ENCODE measurements at regions not wholly inside any gene's neighbourhood (a gene's known extent, or its start where the extent isn't known, plus 50 kb on each side); places are given as distances from the start of the nearest gene placed in this dataset.

DNA sequence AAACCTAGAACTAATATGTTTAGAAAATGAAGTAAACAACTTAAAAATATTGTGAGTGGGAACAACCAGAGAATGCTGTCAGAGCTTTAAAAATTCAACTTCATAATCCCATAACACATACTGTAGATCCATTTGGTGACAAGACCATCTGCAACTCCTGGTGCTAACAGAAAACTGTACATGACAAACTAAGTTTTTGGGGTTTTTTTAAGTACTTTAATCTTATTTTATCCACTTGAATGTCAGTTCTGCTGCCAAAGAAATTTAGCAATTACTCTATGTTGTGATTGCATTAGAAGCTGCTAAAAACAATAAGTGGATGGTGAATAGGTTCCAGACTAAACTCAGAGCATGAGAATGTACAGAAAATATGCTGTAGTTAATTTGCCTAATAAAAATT, 345.4 kb downstream of the COL12A1 start:
- ATAC-seq (replicated peaks in 1 of 2) (no peak), DNase-seq (no peak)
- no peaks in the 10 kb centered on the region for H3K4me1 Mint-ChIP-seq (ENCODE audit: low read depth)
- H3K27me3 Mint-ChIP-seq (ENCODE audit: low read depth), result no peaks in the 10 kb centered on the region
- no peak overlapping the region for H3K27ac Mint-ChIP-seq
- H3K9me3 Mint-ChIP-seq, result no peaks in the 10 kb centered on the region
- H3K36me3 Mint-ChIP-seq (ENCODE audit: insufficient read depth in 2 of 2), result no peaks in the 10 kb centered on the region
- no peak overlapping the region for H3K4me3 Mint-ChIP-seq

DNA sequence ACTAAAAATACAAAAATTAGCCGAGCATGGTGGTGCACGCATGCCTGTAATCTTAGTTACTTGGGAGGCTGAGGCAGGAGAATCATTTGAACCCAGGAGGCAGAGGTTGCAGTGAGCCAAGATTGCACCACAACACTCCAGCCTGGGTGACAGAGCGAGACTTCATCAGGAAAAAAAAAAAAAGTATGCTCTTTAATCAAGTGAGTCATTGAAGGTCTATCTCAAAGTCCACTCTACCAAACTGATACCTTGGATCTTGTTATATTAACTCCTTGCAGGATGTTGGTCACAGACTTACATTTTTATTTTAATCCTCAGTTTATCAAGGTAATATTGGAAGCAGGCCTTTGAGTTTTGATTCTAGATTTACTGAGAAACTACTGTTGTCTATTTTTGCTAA, 348.7 kb downstream of the COL12A1 start:
- no peak for ATAC-seq (replicated peaks in 1 of 2)
- H3K4me1 Mint-ChIP-seq (ENCODE audit: low read depth), result no peaks in the 10 kb centered on the region
- no peaks in the 10 kb centered on the region for H3K9me3 Mint-ChIP-seq
- no peak overlapping the region for H3K4me3 Mint-ChIP-seq
- no peaks in the 10 kb centered on the region for H3K27me3 Mint-ChIP-seq (ENCODE audit: low read depth)
- no peaks in the 10 kb centered on the region for H3K36me3 Mint-ChIP-seq (ENCODE audit: insufficient read depth in 2 of 2)
- no peak for DNase-seq
- H3K27ac Mint-ChIP-seq, result no peak overlapping the region

DNA sequence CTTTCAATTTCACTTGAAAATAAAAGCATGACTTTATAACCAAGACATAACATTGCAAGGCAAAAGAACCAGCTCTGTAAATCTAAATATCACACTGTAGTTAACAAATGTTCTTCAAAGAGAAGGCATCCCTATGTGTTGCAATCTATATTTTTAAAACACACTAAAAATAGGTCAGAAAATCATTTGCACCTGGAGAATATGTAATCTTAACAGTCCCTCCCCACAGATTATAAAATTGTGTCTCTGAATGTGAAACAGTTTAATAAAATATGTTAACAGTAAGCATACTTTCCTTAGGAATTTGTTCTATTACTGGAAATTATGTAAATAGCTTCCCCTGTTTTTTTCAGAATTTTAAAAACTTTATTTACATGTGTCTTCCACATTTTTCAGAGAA, 351.9 kb downstream of the COL12A1 start:
- H3K27me3 Mint-ChIP-seq (ENCODE audit: low read depth), result no peaks in the 10 kb centered on the region
- H3K36me3 Mint-ChIP-seq (ENCODE audit: insufficient read depth in 2 of 2), result no peaks in the 10 kb centered on the region
- no peaks in the 10 kb centered on the region for H3K4me1 Mint-ChIP-seq (ENCODE audit: low read depth)
- no peak for ATAC-seq (replicated peaks in 1 of 2)
- no peak overlapping the region for H3K27ac Mint-ChIP-seq
- H3K4me3 Mint-ChIP-seq, result no peak overlapping the region
- peaks cover 0 to 2% of the 10 kb centered on the region in 2 donors for H3K9me3 Mint-ChIP-seq
- DNase-seq, result no peak

DNA sequence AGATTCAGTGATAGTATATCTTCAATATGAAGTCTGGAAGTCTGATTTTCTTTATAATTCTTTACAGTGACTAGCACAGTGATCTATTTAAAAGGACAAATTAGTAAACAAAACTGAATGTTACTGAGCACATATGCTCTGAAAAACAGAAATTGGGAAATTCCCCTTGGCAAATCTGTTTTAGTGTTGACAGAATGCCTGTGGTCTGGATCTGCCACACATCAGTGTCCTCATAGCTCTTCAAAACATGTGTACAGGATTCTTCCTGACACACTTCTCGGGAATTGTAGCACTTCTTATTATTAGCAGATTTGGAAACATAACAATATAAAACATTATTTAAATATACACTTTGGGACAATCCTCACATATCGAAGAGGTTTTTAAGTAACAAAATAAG, 354.3 kb downstream of the COL12A1 start:
- Mint-ChIP-seq H3K36me3 (ENCODE audit: insufficient read depth in 2 of 2) (no peaks in the 10 kb centered on the region), H3K4me1 (ENCODE audit: low read depth) (no peaks in the 10 kb centered on the region), H3K4me3 (no peak overlapping the region), H3K27me3 (ENCODE audit: low read depth) (no peaks in the 10 kb centered on the region), H3K27ac (no peak overlapping the region), H3K9me3 (peaks cover 0 to 5% of the 10 kb centered on the region in 2 donors)
- DNase-seq, result no peak
- ATAC-seq (replicated peaks in 1 of 2), result no peak

DNA sequence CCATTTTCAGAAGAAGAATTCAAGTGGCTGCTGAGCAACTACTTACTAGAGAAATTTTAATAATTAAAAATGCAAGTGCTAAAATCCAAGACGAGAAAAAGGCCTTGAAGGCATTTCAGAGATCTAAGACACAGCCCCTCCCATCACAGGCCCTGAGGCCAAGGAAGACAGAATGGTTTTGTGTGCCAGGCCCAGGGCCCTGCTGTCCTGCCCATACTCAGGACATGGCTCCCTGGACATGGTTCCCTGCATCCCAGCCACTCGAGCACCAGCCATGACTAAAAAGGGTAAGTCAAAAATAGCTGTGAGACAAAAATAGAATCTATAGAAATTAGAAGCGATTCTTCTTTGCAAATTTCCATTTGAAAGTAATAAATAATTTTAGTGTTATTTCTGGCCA, 364.9 kb downstream of the COL12A1 start:
- H3K27ac Mint-ChIP-seq, result no peak overlapping the region
- H3K4me1 Mint-ChIP-seq (ENCODE audit: low read depth), result no peaks in the 10 kb centered on the region
- ATAC-seq (replicated peaks in 1 of 2), result no peak
- DNase-seq, result no peak
- no peak overlapping the region for H3K4me3 Mint-ChIP-seq
- no peaks in the 10 kb centered on the region for H3K27me3 Mint-ChIP-seq (ENCODE audit: low read depth)
- H3K36me3 Mint-ChIP-seq (ENCODE audit: insufficient read depth in 2 of 2), result no peaks in the 10 kb centered on the region
- peaks cover 3 to 4% of the 10 kb centered on the region in 2 donors for H3K9me3 Mint-ChIP-seq

DNA sequence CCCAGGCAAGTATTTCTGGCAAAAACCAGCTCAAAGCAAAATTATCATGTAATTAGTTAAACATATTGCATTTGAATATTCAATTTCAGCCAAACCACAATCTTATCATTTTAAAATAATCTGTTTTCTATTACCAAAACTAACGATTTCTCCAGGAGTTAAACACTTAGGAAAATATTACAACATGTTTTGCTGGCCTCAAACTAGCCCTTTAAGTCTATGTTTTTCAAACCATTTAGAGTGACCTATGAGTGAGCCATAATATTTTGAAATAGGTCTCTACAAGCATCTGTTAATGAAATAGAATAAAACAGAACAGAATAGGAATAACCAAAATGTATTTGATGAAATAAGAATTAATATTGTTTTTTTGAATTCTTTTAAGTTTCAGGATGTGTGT, 370.9 kb downstream of the COL12A1 start:
- no peak overlapping the region for H3K4me3 Mint-ChIP-seq
- H3K4me1 Mint-ChIP-seq (ENCODE audit: low read depth), result no peaks in the 10 kb centered on the region
- no peak for DNase-seq
- no peak for ATAC-seq (replicated peaks in 1 of 2)
- H3K9me3 Mint-ChIP-seq, result peaks cover 3 to 4% of the 10 kb centered on the region in 2 donors
- H3K36me3 Mint-ChIP-seq (ENCODE audit: insufficient read depth in 2 of 2), result peaks cover 0 to 3% of the 10 kb centered on the region in 2 donors
- no peaks in the 10 kb centered on the region for H3K27me3 Mint-ChIP-seq (ENCODE audit: low read depth)
- H3K27ac Mint-ChIP-seq, result no peak overlapping the region

DNA sequence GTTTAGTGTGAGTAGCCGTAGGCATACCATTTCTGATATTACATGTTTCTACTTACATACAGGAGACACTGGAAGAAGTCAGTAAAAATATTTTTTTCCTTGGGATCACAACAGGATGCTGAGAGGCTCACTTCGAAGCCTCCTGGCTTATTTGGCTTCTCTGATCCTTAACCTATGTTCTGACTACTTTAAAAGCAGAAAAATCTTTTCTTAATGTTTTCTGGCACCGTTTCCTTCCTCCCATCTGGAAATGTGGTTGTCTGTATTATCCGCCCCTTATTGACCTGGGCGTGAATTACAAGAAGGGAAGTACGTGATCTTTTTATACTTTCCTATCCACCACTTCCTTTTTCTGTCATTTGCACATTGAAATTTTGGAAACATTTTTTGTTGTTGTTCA, 379.6 kb downstream of the COL12A1 start:
- Mint-ChIP-seq H3K36me3 (ENCODE audit: insufficient read depth in 2 of 2) (peaks cover 0 to 3% of the 10 kb centered on the region in 2 donors), H3K4me1 (ENCODE audit: low read depth) (no peaks in the 10 kb centered on the region), H3K9me3 (peaks cover 5 to 9% of the 10 kb centered on the region in 2 donors), H3K27ac (no peak overlapping the region), H3K4me3 (no peak overlapping the region), H3K27me3 (ENCODE audit: low read depth) (no peaks in the 10 kb centered on the region)
- DNase-seq (no peak), ATAC-seq (replicated peaks in 1 of 2) (no peak)

DNA sequence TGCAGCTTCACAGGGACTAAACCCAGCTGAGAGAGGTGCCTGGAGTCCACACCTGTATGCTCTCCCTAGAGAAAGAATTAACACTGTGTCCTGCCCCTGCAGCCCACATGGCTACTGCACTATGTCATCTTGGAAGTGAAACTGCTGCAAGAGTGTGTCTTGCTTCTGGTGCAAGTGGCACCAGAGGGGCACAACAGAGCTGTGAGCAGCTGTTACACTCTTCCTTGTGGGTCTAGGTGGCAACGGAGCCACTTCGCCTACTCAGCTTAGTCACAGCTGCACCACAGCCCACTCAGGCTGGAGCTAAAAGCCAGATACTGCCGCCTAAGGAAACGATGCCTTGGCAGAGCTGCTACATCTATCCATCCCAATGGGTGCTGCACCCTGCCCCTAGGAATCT, 391.4 kb downstream of the COL12A1 start:
- no peak overlapping the region for H3K27ac Mint-ChIP-seq
- no peaks in the 10 kb centered on the region for H3K27me3 Mint-ChIP-seq (ENCODE audit: low read depth)
- H3K36me3 Mint-ChIP-seq (ENCODE audit: insufficient read depth in 2 of 2), result peaks cover 0 to 1% of the 10 kb centered on the region in 2 donors
- no peak overlapping the region for H3K4me3 Mint-ChIP-seq
- DNase-seq (no peak), ATAC-seq (replicated peaks in 1 of 2) (no peak)
- peaks cover 6 to 8% of the 10 kb centered on the region in 2 donors for H3K9me3 Mint-ChIP-seq
- H3K4me1 Mint-ChIP-seq (ENCODE audit: low read depth), result no peaks in the 10 kb centered on the region

DNA sequence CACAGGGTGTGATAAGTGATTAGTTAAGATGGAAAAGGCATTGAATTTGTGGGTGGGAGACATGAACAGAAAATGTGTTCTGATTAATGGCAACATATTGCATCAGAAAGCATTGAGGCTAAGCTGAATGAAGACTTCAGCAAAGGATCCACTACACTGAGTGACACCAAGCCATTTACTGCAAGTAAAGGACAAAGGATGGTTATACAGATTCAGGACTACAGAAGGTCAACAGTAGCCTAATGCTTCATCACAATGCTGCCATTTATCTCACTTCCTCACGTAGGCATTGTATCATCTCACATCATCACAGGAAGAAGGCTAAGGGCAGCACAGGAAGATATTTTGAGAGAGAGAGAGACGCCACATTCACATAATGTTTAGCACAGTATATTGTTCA, 398.2 kb downstream of the COL12A1 start:
- DNase-seq, result no peak
- Mint-ChIP-seq H3K27ac (no peak overlapping the region), H3K36me3 (ENCODE audit: insufficient read depth in 2 of 2) (no peaks in the 10 kb centered on the region), H3K4me3 (no peak overlapping the region), H3K27me3 (ENCODE audit: low read depth) (no peaks in the 10 kb centered on the region), H3K4me1 (ENCODE audit: low read depth) (no peaks in the 10 kb centered on the region), H3K9me3 (peaks cover 2 to 3% of the 10 kb centered on the region in 2 donors)
- ATAC-seq (replicated peaks in 1 of 2), result no peak

DNA sequence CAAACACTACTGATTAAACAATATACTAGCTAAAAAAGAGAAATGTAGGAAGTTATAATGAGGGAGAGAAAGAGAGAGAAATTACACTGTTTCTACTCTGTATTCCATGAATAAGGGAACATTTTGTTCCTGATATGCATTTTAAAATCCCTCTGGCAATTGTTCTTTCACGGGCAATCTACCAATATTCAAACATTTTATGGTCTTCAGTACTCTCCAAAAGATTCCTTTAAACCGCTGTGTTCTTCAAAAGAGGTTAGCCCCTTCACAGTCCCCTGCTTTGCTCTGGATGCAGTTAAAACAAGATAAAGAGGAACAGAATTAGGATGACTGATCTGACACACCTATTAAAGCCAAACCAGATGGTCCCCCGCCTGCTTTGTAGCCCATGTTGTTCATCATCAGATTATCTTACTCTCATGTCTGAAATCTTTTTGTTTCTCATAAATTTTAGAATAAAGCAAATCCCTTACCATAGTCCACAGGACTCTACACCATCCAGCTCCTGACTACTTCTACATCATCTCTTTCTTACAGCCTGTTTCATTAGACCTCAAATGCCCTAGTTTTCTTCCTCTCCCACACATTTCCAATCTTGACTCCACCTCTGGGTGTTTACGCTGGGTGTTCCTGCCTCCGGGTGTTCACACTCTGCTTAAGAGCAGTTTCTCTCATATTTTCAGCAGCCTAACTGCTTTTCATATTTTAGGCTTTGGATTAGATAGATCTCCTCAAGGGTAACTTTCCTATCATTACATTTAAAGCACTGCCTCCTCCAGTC, 399.7 kb downstream of the COL12A1 start:
- DNase-seq (no peak), ATAC-seq (replicated peaks in 1 of 2) (no peak)
- Mint-ChIP-seq H3K9me3 (peaks cover 3% of the 10 kb centered on the region in 2 donors), H3K27ac (no peak overlapping the region), H3K4me1 (ENCODE audit: low read depth) (no peaks in the 10 kb centered on the region), H3K27me3 (ENCODE audit: low read depth) (no peaks in the 10 kb centered on the region), H3K4me3 (no peak overlapping the region), H3K36me3 (ENCODE audit: insufficient read depth in 2 of 2) (no peaks in the 10 kb centered on the region)

DNA sequence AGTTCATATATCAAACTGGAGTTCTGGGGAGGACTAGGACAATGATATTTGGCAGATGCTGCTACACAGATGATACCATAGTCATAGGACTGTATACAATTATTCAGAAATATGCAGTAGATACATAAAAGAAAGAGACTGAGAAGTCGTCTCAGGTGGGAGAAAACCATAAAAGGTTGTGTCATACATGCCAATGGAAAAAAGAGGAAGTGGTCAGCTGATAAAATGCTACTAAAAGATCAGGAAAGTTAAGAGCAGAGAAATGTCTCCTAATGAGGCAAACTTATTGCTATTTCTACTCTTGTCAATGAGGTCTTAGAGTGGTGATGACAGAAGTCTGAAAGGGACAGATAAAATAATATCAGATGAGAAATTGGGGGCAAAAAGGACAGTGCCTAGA, 407.6 kb downstream of the COL12A1 start:
- no peaks in the 10 kb centered on the region for H3K27me3 Mint-ChIP-seq (ENCODE audit: low read depth)
- no peak overlapping the region for H3K4me3 Mint-ChIP-seq
- peaks cover 0 to 2% of the 10 kb centered on the region in 2 donors for H3K36me3 Mint-ChIP-seq (ENCODE audit: insufficient read depth in 2 of 2)
- ATAC-seq (replicated peaks in 1 of 2) (no peak), DNase-seq (no peak)
- H3K9me3 Mint-ChIP-seq, result peaks cover 7 to 10% of the 10 kb centered on the region in 2 donors
- H3K27ac Mint-ChIP-seq, result no peak overlapping the region
- no peaks in the 10 kb centered on the region for H3K4me1 Mint-ChIP-seq (ENCODE audit: low read depth)

DNA sequence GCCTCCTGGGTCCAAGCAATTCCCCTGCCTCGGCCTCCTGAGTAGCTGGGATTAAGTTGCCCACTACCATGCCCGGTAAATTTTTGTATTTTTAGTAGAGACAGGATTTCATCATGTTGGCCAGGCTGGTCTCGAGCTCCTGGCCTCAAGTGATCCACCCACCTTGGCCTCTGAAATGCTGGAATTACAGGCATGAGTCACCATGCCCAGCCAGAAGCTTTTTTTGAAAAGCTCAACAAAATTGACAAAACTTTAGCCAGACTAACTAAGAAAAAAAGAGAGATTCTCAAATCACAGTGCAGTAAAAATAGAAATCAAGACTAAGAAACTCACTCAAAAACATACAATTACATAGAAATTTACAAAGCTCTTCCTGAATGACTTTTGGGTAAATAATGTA, 420.6 kb downstream of the COL12A1 start:
- ATAC-seq (replicated peaks in 1 of 2), result no peak
- Mint-ChIP-seq H3K27ac (no peak overlapping the region), H3K4me1 (ENCODE audit: low read depth) (no peaks in the 10 kb centered on the region), H3K4me3 (no peak overlapping the region), H3K27me3 (ENCODE audit: low read depth) (no peaks in the 10 kb centered on the region), H3K36me3 (ENCODE audit: insufficient read depth in 2 of 2) (no peaks in the 10 kb centered on the region), H3K9me3 (peaks cover 1 to 17% of the 10 kb centered on the region in 2 donors)
- no peak for DNase-seq

DNA sequence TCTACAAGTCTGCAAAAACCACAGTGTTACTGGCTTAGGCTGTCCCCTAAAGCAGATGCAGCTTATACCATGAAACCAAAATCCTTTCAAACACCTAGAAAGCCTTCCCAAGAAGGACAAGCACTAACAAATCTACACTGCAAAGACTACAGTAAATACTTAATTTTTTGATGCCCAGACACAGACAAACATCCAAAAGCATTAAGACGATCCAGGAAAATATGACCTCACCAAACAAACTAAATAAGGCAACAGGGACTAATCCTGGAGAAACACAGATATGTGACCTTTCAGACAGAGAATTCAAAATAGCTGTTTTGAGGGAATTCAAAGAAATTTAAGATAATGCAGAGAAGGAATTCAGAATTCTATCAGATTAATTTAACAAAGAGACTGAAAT, 423.5 kb downstream of the COL12A1 start:
- H3K36me3 Mint-ChIP-seq (ENCODE audit: insufficient read depth in 2 of 2), result no peaks in the 10 kb centered on the region
- no peak overlapping the region for H3K4me3 Mint-ChIP-seq
- H3K9me3 Mint-ChIP-seq, result peaks cover 1 to 8% of the 10 kb centered on the region in 2 donors
- H3K27ac Mint-ChIP-seq, result no peak overlapping the region
- H3K4me1 Mint-ChIP-seq (ENCODE audit: low read depth), result no peaks in the 10 kb centered on the region
- ATAC-seq (replicated peaks in 1 of 2) (no peak), DNase-seq (no peak)
- H3K27me3 Mint-ChIP-seq (ENCODE audit: low read depth), result no peaks in the 10 kb centered on the region

DNA sequence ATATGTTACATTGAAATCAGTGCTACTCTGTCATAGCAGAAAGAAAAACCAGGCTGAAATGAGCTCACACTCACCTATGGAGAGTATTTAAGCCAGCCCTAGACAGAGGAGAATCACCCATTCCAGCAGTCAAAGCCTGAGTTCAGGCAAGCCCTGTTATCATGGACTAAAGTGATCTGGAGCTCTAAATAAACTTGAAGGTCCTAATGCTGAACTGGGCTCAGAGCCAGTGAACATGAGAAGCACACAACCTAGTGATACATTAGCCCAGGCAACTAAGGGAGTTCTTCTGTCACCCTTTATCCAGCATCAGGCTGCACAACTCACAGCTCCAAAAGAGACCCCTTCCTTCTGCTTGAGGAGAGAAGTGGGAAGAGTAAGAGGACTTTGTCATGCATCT, 425.0 kb downstream of the COL12A1 start:
- H3K27ac Mint-ChIP-seq, result no peak overlapping the region
- peaks cover 0 to 6% of the 10 kb centered on the region in 2 donors for H3K9me3 Mint-ChIP-seq
- no peak overlapping the region for H3K4me3 Mint-ChIP-seq
- no peaks in the 10 kb centered on the region for H3K27me3 Mint-ChIP-seq (ENCODE audit: low read depth)
- ATAC-seq (replicated peaks in 1 of 2) (no peak), DNase-seq (no peak)
- no peaks in the 10 kb centered on the region for H3K4me1 Mint-ChIP-seq (ENCODE audit: low read depth)
- no peaks in the 10 kb centered on the region for H3K36me3 Mint-ChIP-seq (ENCODE audit: insufficient read depth in 2 of 2)
